ENCODE measurements at regions not wholly inside any gene's neighbourhood (a gene's known extent, or its start where the extent isn't known, plus 50 kb on each side); places are given as distances from the start of the nearest gene placed in this dataset.

DNA sequence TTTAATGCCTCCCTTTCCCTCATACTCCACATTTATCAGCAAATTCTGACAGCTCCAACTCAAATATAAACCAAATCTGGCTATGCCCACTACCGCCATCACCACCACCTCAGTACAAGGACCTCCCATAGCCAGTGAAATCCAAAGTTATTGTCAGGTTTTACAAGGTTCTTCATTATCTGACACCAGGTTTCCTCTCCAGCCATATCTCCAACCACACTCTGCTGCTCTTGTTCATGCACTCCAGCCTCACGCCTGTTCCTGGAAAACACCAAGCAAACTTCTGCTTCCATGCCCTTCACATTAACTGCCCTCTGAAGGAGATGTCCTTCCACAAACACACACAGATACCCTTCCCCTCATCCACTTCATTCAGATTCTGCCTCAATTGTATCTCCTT is 102.2 kb upstream of the MIR17HG start:
- TF ChIP-seq POLR2A (IDR thresholded peaks at IDR 0.05) (no peak), CTCF (IDR thresholded peaks at IDR 0.05) (no peak)

Measured in prostate gland (tissue), 2 donors.